Pancreas (tissue), 10 donors: ENCODE measurements at regions not wholly inside any gene's neighbourhood (a gene's known extent, or its start where the extent isn't known, plus 50 kb on each side); places are given as distances from the start of the nearest gene placed in this dataset.

ENCODE experiments used
- ATAC-seq, 4 donors: fragments of 200-7000 bp; cut with Tn5 transposase; one replicate each; pipeline versions ENCODE4 v1.8.0 to v1.9.1; 2020; ENCODE audit warnings: mild to moderate bottlenecking in 4 of 4, moderate library complexity in 4 of 4
- DNase-seq, 6 donors: peaks; one replicate each; pipeline ENCODE4 v3.0.0-alpha.2; 2020
- FAIRE-seq: peaks from 2 replicates; lab custom pipeline; 2012; peaks lifted over from hg19 to GRCh38; lab: Jason Lieb, UNC
- H3K27ac ChIP-seq, 4 donors: fragments of 200-600 bp; sonication (generic); 1 replicate in 3 of 4; 2 replicates in 1 of 4; pipeline versions ENCODE4 v1.5.0 to v1.8.0; 2020
- H3K27me3 ChIP-seq, 4 donors: fragments of 200-600 bp; one replicate each; pipeline ENCODE4 v1.8.0; 2021
- H3K36me3 ChIP-seq, 3 donors: fragments of 200-600 bp; sonication (generic) in 1 of 3; one replicate each; pipeline versions ENCODE4 v1.5.0 to v1.8.0; 2020 to 2021
- H3K4me1 ChIP-seq, 3 donors: fragments of 200-600 bp; one replicate each; pipeline ENCODE4 v1.8.0; 2021
- H3K4me3 ChIP-seq, 4 donors: fragments of 200-600 bp; sonication (generic) in 2 of 4; one replicate each; pipeline versions ENCODE4 v1.5.0 to v1.8.0; 2020 to 2021
- H3K9me3 ChIP-seq, 4 donors: fragments of 200-600 bp; one replicate each; pipeline ENCODE4 v1.8.0; 2021
- CTCF ChIP-seq, 4 donors: fragments of 200-600 bp; sonication (generic) in 3 of 4; IDR thresholded peaks; one replicate each; pipeline versions ENCODE4 v1.5.0 to v1.8.0; 2021; ENCODE audit warnings: antibody characterized with exemption in 4 of 4
- WGBS, 2 donors: extraction: QIAGEN DNeasy Blood & Tissue Kit; methylation state at CpG; one replicate each; pipeline ENCODE4 v1.1.7; 2013; 5-methylcytosine and 5-hydroxymethylcytosine counted together
- intact Hi-C, 3 donors: fragments of 100-400 bp; cut with DNase I; formaldehyde crosslinking; loops; one replicate each; pipeline versions ENCODE4 v1.11.1 to v1.14.2; 2022
- donor health status: healthy with polysubstance abuse.
- donor health status: DM: no; HTN: no; CAD: no; lungs with moderate emphysema.
- donor health status: DM: no; HTN: no; CAD: no.
- donor health status: control.
- donor health status: control.
- donor health status: Bipolar disorder and iron deficiency.
- donor health status: DM: yes; HTN: yes; CAD: no.
- donor health status: DM: no; HTN: no; CAD: no.
- donor health status: DM: no; HTN: no; CAD: no.
- donor health status: DM: yes; HTN: yes; CAD: no.

- H3K9me3 ChIP-seq: no peaks in the 10 kb centered on the region
- H3K27me3 ChIP-seq: peaks cover 0 to 3% (median 0%) of the 10 kb centered on the region in 4 donors
- ATAC-seq (no peak), FAIRE-seq (no peak), DNase-seq (no peak)
- 70 to 85% methylated on average over 3 of the region's 3 CpGs for whole genome bisulfite sequencing, 2 donors
- H3K36me3 ChIP-seq: no peaks in the 10 kb centered on the region
- no peak overlapping the region for H3K27ac ChIP-seq
- intact Hi-C loops: no loop called here
- H3K4me3 ChIP-seq: no peak overlapping the region
- H3K4me1 ChIP-seq: no peaks in the 10 kb centered on the region
- no peak for TF ChIP-seq CTCF (IDR thresholded peaks at IDR 0.05)
Observed at GRCh38 chrX:118179161-118179560, 62.6 kb upstream of the KLHL13 start.

GRCh38 chrX:118179718-118180117 is 63.1 kb upstream of the KLHL13 start:
- ATAC-seq: no peak
- WGBS, 2 donors: 73 to 77% methylated on average over 4 of the region's 4 CpGs
- FAIRE-seq: no peak
- Histone ChIP-seq H3K27me3 (peaks cover 0 to 3% (median 0%) of the 10 kb centered on the region in 4 donors), H3K27ac (no peak overlapping the region), H3K4me3 (no peak overlapping the region), H3K9me3 (no peaks in the 10 kb centered on the region), H3K36me3 (no peaks in the 10 kb centered on the region), H3K4me1 (no peaks in the 10 kb centered on the region)
- DNase-seq: no peak
- no peak for TF ChIP-seq CTCF (IDR thresholded peaks at IDR 0.05)
- intact Hi-C loops: no loop called here

- no peak for DNase-seq
- Histone ChIP-seq H3K36me3 (no peaks in the 10 kb centered on the region), H3K27me3 (peaks cover 0 to 3% (median 0%) of the 10 kb centered on the region in 4 donors), H3K4me1 (no peaks in the 10 kb centered on the region), H3K9me3 (no peaks in the 10 kb centered on the region), H3K27ac (no peak overlapping the region), H3K4me3 (no peak overlapping the region)
- no peak for TF ChIP-seq CTCF (IDR thresholded peaks at IDR 0.05)
- no peak for FAIRE-seq
- 31 to 36% methylated on average over 4 of the region's 4 CpGs for WGBS, 2 donors
- intact Hi-C loops: no loop called here
- ATAC-seq: peak; percentile 21 to 66 (median 45)
Observed at GRCh38 chrX:118181030-118181429, 64.4 kb upstream of the KLHL13 start.

- Histone ChIP-seq H3K9me3 (no peaks in the 10 kb centered on the region), H3K36me3 (no peaks in the 10 kb centered on the region), H3K27ac (no peak overlapping the region), H3K27me3 (peaks cover 0 to 3% (median 0%) of the 10 kb centered on the region in 4 donors), H3K4me3 (no peak overlapping the region), H3K4me1 (no peaks in the 10 kb centered on the region)
- intact Hi-C loops: no loop called here
- peak in 1 of 4 donors; percentile 18 for ATAC-seq
- WGBS, 2 donors: 8 to 26% methylated on average over 1 of the region's 1 CpG
- no peak for FAIRE-seq
- TF ChIP-seq CTCF (IDR thresholded peaks at IDR 0.05): no peak
- no peak for DNase-seq
Observed at GRCh38 chrX:118182025-118182424, 65.4 kb upstream of the KLHL13 start.

GRCh38 chrX:118182681-118183080 is 66.1 kb upstream of the KLHL13 start:
- Histone ChIP-seq H3K4me3 (no peak overlapping the region), H3K4me1 (no peaks in the 10 kb centered on the region), H3K9me3 (no peaks in the 10 kb centered on the region), H3K36me3 (no peaks in the 10 kb centered on the region), H3K27me3 (peaks cover 0 to 3% (median 0%) of the 10 kb centered on the region in 4 donors), H3K27ac (no peak overlapping the region)
- TF ChIP-seq CTCF (IDR thresholded peaks at IDR 0.05): no peak
- intact Hi-C loops: no loop called here
- ATAC-seq: no peak
- WGBS, 2 donors: 53 to 63% methylated on average over 3 of the region's 3 CpGs
- FAIRE-seq: no peak
- no peak for DNase-seq
